ENCODE measurements at regions not wholly inside any gene's neighbourhood (a gene's known extent, or its start where the extent isn't known, plus 50 kb on each side); places are given as distances from the start of the nearest gene placed in this dataset.

GRCh38 chr11:27596388-27596787, 89.8 kb upstream of the LIN7C start:
- TF ChIP-seq EZH2phosphoT487 (IDR thresholded peaks at IDR 0.05; ENCODE audit: low read depth, severe bottlenecking, unreplicated experiment): no peak
- TF ChIP-seq CTCF (IDR thresholded peaks at IDR 0.05; ENCODE audit: poor library complexity): no peak
